Brain microvascular endothelial cell (primary cell): ENCODE measurements at regions not wholly inside any gene's neighbourhood (a gene's known extent, or its start where the extent isn't known, plus 50 kb on each side); places are given as distances from the start of the nearest gene placed in this dataset.

Experiments
- DNase-seq: peaks from one replicate; pipeline ENCODE4 v3.0.0-alpha.2; 2020
- H3K27ac ChIP-seq: fragments of 250-450 bp; sonication (Bioruptor Pico); 2 replicates; pipeline ENCODE4 v1.5.1; 2020; ENCODE audit warnings: mild to moderate bottlenecking, moderate library complexity
- H3K27me3 ChIP-seq: fragments of 250-450 bp; sonication (Bioruptor Pico); replicated peaks from 2 replicates; pipeline ENCODE4 v1.5.1; 2020; ENCODE audit warnings: mild to moderate bottlenecking
- H3K36me3 ChIP-seq: fragments of 250-450 bp; sonication (Bioruptor Pico); replicated peaks from 2 replicates; pipeline ENCODE4 v1.5.1; 2020; ENCODE audit warnings: mild to moderate bottlenecking
- H3K4me3 ChIP-seq: 2 replicates; pipeline ENCODE4 v1.5.1; 2011; ENCODE audit warnings: low read depth, mild to moderate bottlenecking, control low read depth, low read length, moderate library complexity
- CTCF ChIP-seq: IDR thresholded peaks from 2 replicates; pipeline ENCODE4 v1.5.1; 2011; ENCODE audit warnings: low read depth, mild to moderate bottlenecking, moderate library complexity, low read length, control low read depth, inconsistent platforms; ENCODE audit errors: missing control alignments
- in situ Hi-C: cut with HindIII; loops from 2 replicates; pipeline ENCODE4 v1.10.0; 2017; ENCODE audit warnings: low sequenced_read_pairs, low pct_ligation_motif_present

DNA sequence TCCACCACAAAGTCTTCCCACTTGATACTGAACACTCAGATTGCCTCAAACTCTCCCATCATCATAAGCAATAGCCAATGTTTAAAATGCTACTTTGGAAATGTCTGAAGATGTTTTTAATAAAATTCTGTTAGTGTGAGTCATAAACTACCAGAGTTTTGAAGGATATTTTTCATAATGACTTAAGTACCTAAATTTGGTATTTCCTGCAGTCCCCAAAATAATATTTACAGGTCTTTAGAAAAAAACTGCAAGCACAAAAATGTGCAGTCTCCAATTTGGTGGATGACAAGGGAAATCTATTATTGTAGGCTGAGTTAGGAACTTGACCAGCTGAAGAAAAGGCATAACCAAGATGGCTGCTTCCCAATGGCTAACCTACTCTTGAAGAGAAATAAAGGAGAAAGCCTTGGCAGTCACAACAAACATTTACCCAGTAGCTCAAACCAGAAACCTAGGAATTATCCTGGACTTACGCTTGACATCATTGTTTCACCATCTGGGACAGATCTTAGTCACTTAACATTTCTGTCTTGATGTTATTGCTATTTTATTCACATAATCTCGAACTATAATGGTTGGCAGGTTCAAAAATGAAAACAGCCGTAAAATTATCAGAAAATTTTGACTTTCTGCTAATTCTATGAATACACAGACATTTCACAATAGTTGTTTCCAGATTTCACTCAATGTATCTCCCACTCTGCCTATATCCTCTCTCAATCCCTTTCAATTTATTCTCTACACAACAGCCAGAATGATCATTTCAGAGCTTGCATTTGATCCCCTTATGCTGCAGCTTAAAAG lies 111.2 kb upstream of the STEAP1B start:
- no peak for DNase-seq
- H3K4me3 ChIP-seq, result no peak overlapping the region
- H3K36me3 ChIP-seq, result no peaks in the 10 kb centered on the region
- peak overlapping the region; percentile 19 for H3K27ac ChIP-seq
- TF ChIP-seq CTCF, result no peak
- no peaks in the 10 kb centered on the region for H3K27me3 ChIP-seq
- in situ Hi-C loops, result no loop called here

GRCh38 chr7:22610263-22610662 lies 110.3 kb upstream of the STEAP1B start:
- DNase-seq, result no peak
- Histone ChIP-seq H3K36me3 (no peaks in the 10 kb centered on the region), H3K27me3 (no peaks in the 10 kb centered on the region), H3K27ac (no peak overlapping the region), H3K4me3 (no peak overlapping the region)
- in situ Hi-C loops, result no loop called here
- no peak for TF ChIP-seq CTCF

DNA sequence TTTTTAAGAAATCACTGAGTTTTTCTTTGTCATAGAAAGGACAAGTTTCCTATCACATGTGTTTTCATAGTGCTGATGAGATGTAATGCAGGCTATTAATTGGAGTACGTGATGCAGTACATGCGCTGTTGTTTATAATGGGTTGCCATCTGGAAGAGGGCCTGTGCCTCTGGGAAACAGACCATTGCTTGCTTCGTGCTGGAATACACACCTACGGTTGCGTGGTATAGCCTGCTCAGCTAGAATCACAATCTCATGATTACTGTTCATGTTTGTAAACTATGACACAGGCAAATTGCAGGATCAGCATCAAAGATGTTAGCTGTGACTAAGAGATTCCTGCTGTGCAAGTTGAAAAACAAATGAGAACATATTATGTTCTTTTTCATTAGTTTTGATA lies 107.2 kb upstream of the STEAP1B start:
- in situ Hi-C loops, result no loop called here
- no peak for TF ChIP-seq CTCF
- H3K27me3 ChIP-seq, result no peaks in the 10 kb centered on the region
- no peak overlapping the region for H3K4me3 ChIP-seq
- H3K27ac ChIP-seq, result no peak overlapping the region
- no peaks in the 10 kb centered on the region for H3K36me3 ChIP-seq
- DNase-seq, result peak; percentile 45

- in situ Hi-C loops, result no loop called here
- DNase-seq, result peak; percentile 59
- Histone ChIP-seq H3K36me3 (no peaks in the 10 kb centered on the region), H3K27me3 (no peaks in the 10 kb centered on the region), H3K27ac (no peak overlapping the region), H3K4me3 (no peak overlapping the region)
- TF ChIP-seq CTCF, result no peak
Measured at GRCh38 chr7:22604246-22604645, 104.3 kb upstream of the STEAP1B start.

DNA sequence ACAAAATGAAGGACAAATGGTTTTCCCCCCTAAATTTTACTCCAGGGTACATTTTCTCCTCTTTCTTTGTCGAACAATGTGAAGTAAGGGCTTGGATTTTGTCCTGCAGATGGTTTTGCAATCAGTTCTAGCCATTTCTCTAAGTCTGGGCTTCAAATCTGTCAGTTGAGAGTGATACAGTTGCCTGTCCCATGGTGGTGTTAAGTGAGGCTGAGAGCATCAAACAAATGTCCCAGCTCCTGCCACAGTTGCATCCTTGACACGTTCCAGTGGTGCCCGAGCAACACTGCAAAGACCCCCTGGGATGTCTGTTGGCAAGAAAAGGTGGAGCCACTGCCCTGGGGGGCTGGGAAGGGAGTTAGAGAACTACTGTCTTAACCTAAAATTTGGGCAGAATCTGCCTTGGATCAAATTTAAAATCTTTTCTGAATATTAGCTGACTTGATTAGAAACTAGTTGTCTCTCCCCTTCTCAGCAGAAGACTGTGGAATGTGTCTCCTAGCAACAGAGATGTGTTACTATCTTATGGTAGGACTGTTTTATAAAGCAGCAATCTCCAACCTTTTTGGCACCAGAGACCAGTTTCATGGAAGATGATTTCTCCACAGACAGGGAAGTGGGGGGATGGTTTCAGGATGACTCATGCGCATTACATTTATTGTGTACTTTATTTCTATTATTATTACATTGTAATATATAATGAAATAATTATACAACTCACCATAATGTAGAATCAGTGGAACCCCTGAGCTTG lies 102.0 kb upstream of the STEAP1B start:
- H3K36me3 ChIP-seq, result no peaks in the 10 kb centered on the region
- H3K27me3 ChIP-seq, result no peaks in the 10 kb centered on the region
- no peak overlapping the region for H3K4me3 ChIP-seq
- in situ Hi-C loops, result no loop called here
- TF ChIP-seq CTCF, result no peak
- H3K27ac ChIP-seq, result peak overlapping the region; percentile 25
- DNase-seq, result peak; percentile 91
